ENCODE measurements at regions not wholly inside any gene's neighbourhood (a gene's known extent, or its start where the extent isn't known, plus 50 kb on each side); places are given as distances from the start of the nearest gene placed in this dataset.

DNA sequence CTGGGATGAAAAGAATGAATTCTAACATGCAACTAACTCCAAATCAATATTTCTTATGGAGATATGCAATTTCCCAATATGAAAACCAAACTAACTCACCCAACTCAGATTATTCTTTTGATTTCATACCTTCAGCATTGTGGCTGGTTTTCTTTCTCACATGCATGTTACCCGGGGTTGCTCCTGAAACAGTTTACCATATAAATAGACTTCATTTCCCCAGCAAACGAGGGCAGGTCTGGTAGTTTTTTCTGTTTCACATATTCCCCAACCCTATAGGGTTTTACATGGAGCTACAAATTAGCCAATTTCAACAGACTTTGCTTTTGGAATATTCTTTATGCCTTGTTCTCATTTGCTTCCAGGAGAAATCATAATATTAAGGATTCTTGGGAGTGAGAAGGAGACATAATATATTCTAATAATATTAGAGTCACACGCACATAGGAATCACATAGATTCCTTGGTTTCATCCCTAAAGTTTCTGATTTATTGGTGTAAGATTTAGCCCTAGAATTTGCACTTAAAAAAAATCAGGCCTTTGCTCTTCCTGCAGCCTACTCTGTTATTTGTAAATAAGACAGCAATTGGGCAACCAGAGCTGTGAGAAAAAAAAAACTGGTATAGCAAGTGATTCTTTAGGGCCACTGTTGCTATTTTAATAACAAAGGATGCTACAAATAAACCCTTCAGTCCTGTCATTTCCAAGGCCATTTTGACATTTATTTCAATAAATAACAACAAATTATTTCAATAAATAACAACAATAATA, 60.3 kb upstream of the FAM20A start:
- no peak for TF ChIP-seq CTCF (IDR thresholded peaks at IDR 0.05)
- no peak for TF ChIP-seq POLR2A (IDR thresholded peaks at IDR 0.05)

Data from heart left ventricle (tissue), 13 donors.